Upper lobe of left lung (tissue), 4 donors: ENCODE measurements at regions not wholly inside any gene's neighbourhood (a gene's known extent, or its start where the extent isn't known, plus 50 kb on each side); places are given as distances from the start of the nearest gene placed in this dataset.

Source experiments
- CTCF ChIP-seq, 6 experiments: fragments of 450-650 bp in 4 of 6; fragments of 200-600 bp in 2 of 6; sonication (generic) in 2 of 6; IDR thresholded peaks; one replicate each; pipeline ENCODE4 v1.5.1; 2016 to 2019; ENCODE audit warnings: antibody characterized with exemption in 6 of 6
- EP300 ChIP-seq, 4 donors: sonication (generic); formaldehyde crosslinking; IDR thresholded peaks; one replicate each; pipeline ENCODE4 v1.5.1; 2017; ENCODE audit warnings: antibody characterized with exemption in 4 of 4, control low read depth in 2 of 4
- POLR2A ChIP-seq, 4 donors: fragments of 450-650 bp; IDR thresholded peaks; one replicate each; pipeline ENCODE4 v1.5.1; 2016 to 2017; ENCODE audit warnings: antibody characterized with exemption in 4 of 4, mild to moderate bottlenecking in 2 of 4
- POLR2AphosphoS5 ChIP-seq, 2 donors: sonication (generic); formaldehyde crosslinking; IDR thresholded peaks; one replicate each; pipeline ENCODE4 v1.5.1; 2017; ENCODE audit warnings: antibody characterized with exemption in 2 of 2

- TF ChIP-seq CTCF (IDR thresholded peaks at IDR 0.05) (no peak), POLR2AphosphoS5 (IDR thresholded peaks at IDR 0.05) (no peak), POLR2A (IDR thresholded peaks at IDR 0.05) (no peak), EP300 (IDR thresholded peaks at IDR 0.05) (no peak)
Observed at GRCh38 chr1:193358419-193358818, 172.0 kb upstream of the B3GALT2 start.
